Esophagus (tissue), 2 donors: ENCODE measurements at regions not wholly inside any gene's neighbourhood (a gene's known extent, or its start where the extent isn't known, plus 50 kb on each side); places are given as distances from the start of the nearest gene placed in this dataset.
A peak's percentile ranks its signal among the peaks of the same experiment; 100 is the strongest.
"Not testable (repeated sequence)": the region's sequence is repeated elsewhere in the genome, so short reads cannot be mapped to it uniquely, and the experiment has no call there.

Source experiments
- H3K27ac ChIP-seq, 2 donors: one replicate each; pipeline ENCODE4 v1.5.1; 2013; ENCODE audit warnings: low read depth in 2 of 2, mild to moderate bottlenecking in 2 of 2, inconsistent platforms in 1 of 2, low read length in 1 of 2, moderate library complexity in 1 of 2
- H3K27me3 ChIP-seq, 2 donors: one replicate each; pipeline ENCODE4 v1.6.1; 2013; ENCODE audit warnings: low read length in 2 of 2, control low read depth in 1 of 2, mild to moderate bottlenecking in 1 of 2; ENCODE audit not compliant: insufficient read depth in 2 of 2, control insufficient read depth in 1 of 2
- H3K36me3 ChIP-seq, 2 donors: one replicate each; pipeline ENCODE4 v1.6.1; 2013; ENCODE audit warnings: low read length in 1 of 2; ENCODE audit not compliant: control insufficient read depth in 2 of 2, insufficient read depth in 2 of 2
- H3K4me1 ChIP-seq, 2 donors: one replicate each; pipeline ENCODE4 v1.6.1; 2013; ENCODE audit warnings: low read length in 1 of 2; ENCODE audit not compliant: control insufficient read depth in 2 of 2, insufficient read depth in 2 of 2
- H3K4me3 ChIP-seq, 2 donors: one replicate each; pipeline ENCODE4 v1.5.1; 2013; ENCODE audit warnings: low read length in 2 of 2, mild to moderate bottlenecking in 2 of 2, low read depth in 1 of 2, moderate library complexity in 1 of 2
- H3K9me3 ChIP-seq, 2 donors: one replicate each; pipeline ENCODE4 v1.6.1; 2013; ENCODE audit warnings: mild to moderate bottlenecking in 2 of 2, low read depth in 1 of 2, low read length in 1 of 2, moderate library complexity in 1 of 2; ENCODE audit not compliant: control insufficient read depth in 2 of 2, insufficient read depth in 1 of 2
- WGBS, 2 donors: extraction: QIAGEN DNeasy Blood & Tissue Kit; methylation state at CpG; one replicate each; pipeline ENCODE4 v1.1.7; 2013; 5-methylcytosine and 5-hydroxymethylcytosine counted together
- donor health status: healthy with polysubstance abuse.
- donor health status: Bipolar disorder and iron deficiency.

DNA sequence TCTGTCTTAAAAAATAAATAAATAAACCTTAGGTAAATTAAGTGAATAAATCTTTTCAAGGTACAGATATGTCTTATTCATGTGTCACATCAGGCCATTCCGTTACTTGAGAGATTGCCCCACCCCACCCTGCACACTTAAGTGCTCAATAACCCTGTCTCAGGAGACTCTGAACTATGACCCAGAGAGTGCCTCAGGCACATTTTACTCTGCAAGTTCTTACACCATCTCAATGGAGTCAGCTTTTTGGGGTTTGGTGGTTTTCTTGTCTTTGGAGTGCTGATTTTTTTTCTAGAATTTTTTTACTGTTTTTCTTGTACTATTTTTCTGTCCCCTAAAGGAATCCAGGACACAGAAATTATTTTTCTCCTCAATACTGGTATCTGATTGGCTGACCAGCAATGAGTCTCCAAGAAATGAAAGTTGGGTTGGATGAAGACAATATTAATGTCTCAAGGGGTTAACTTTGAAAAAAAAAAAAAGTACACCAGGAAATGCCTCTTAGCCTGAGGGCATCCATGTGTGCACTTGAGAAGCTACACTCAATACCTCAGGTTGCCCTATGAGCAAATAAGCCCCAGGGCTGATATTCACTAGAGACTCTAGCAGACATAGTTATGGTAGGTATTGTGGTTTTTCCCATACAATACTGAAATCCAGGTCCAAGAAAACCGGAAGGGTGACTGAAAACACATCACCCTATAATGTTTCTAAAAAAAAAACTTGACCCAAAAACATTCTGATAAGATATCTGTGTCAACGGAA, 114.6 kb upstream of the ZNF91 start:
- Histone ChIP-seq H3K4me1 (no peaks in the 10 kb centered on the region), H3K9me3 (no peaks in the 10 kb centered on the region)
- WGBS, 2 donors = 52 to 58% methylated on average over 3 of the region's 3 CpGs

DNA sequence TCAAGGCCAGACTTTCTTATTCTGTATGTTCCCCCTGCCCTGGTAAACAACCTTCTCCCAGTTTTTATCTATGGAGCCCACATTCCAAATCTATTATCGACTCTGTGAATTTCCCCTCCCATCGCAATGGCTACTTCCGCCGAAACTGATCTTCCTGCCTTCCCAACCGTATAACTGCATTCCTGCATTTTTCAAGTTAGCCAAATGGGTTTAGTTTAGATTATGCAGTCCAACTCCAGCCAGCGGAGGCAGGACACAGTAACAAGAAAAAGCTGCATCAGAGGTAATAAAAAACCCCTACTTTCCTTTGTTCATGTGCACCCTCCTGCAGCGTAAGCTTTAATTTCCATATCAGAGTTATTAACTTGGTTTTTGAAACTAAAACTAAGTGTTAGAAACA, 112.2 kb upstream of the ZNF91 start:
- WGBS, 2 donors = 85 to 92% methylated on average over 7 of the region's 7 CpGs
- H3K4me1 ChIP-seq = no peaks in the 10 kb centered on the region
- no peaks in the 10 kb centered on the region for H3K36me3 ChIP-seq
- no peaks in the 10 kb centered on the region for H3K27me3 ChIP-seq
- no peaks in the 10 kb centered on the region for H3K9me3 ChIP-seq
- no peak overlapping the region for H3K27ac ChIP-seq
- no peak overlapping the region for H3K4me3 ChIP-seq

More for the DNA sequence above, 114.6 kb upstream of the ZNF91 start:
- Histone ChIP-seq H3K36me3 (no peaks in the 10 kb centered on the region), H3K27me3 (no peaks in the 10 kb centered on the region), H3K27ac (no peak overlapping the region), H3K4me3 (no peak overlapping the region)

DNA sequence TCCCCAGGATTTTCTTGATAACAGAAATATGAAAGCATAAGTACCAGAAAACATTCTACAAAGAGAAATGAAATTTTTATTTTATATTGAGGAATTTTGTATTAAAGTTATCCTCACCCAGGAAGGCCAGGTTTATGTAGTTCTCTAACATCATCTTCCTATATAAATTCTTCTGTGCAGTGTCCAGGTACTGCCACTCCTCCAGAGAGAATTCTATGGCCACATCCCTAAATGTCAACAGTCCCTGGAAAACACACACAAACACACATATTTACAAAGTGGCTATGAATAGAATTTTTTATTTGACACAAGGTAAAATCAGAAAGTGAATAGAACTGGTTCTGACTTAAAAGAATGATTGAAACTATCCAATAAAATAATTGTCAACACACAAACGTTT, 110.5 kb upstream of the ZNF91 start:
- Histone ChIP-seq H3K4me1 (no peaks in the 10 kb centered on the region), H3K9me3 (no peaks in the 10 kb centered on the region), H3K4me3 (no peak overlapping the region), H3K27me3 (no peaks in the 10 kb centered on the region), H3K36me3 (no peaks in the 10 kb centered on the region), H3K27ac (no peak overlapping the region)
- WGBS, 2 donors = 12% methylated on average over 1 of the region's 1 CpG

DNA sequence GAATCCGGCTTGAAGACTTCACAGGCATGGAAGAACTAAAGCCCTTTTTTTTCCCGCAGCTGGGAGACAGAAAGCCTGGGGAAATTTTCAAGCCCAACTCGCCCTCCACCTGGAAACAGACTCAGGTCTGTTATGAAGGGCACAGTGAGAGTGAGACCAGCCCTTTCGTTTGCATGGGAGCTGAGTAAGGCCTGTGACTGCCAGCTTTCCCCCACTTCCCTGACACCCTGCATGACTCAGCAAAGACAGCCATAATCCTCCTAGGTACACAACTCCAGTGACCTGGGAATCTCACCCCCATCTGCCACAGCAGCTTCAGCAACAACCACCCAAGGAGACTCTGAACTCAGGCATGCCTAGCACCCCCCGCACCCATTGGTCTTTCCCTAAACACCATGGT, 87.6 kb upstream of the ZNF91 start:
- 48 to 63% methylated on average over 5 of the region's 5 CpGs for WGBS, 2 donors
- no peaks in the 10 kb centered on the region for H3K36me3 ChIP-seq
- no peaks in the 10 kb centered on the region for H3K27me3 ChIP-seq
- H3K4me1 ChIP-seq = no peaks in the 10 kb centered on the region
- H3K9me3 ChIP-seq = peaks cover 0 to 4% of the 10 kb centered on the region in 2 donors
- no peak overlapping the region for H3K4me3 ChIP-seq
- no peak overlapping the region for H3K27ac ChIP-seq

DNA sequence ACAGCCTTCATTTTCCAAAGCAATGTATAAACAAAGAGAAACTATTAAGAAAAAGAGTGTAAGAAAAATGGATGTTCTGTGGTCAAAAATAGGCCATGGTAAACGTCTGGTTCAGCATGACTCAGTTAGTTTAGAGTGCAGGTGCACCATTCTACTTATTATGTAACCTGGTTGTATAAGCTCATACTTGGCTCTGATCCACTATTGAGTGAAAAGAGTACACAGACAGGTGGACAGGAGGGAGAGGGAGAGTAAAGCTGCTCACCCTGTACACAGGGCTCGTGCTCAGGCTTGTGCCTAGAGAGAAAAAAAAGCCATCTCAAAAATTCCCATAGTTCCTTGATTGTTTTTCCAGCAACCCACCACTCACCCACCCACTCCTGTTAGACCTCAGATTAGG, 85.8 kb upstream of the ZNF91 start:
- 5 to 14% methylated on average over 2 of the region's 2 CpGs for WGBS, 2 donors
- Histone ChIP-seq H3K36me3 (no peaks in the 10 kb centered on the region), H3K4me1 (no peaks in the 10 kb centered on the region), H3K4me3 (no peak overlapping the region), H3K9me3 (peaks cover 0 to 4% of the 10 kb centered on the region in 2 donors), H3K27me3 (no peaks in the 10 kb centered on the region), H3K27ac (no peak overlapping the region)

DNA sequence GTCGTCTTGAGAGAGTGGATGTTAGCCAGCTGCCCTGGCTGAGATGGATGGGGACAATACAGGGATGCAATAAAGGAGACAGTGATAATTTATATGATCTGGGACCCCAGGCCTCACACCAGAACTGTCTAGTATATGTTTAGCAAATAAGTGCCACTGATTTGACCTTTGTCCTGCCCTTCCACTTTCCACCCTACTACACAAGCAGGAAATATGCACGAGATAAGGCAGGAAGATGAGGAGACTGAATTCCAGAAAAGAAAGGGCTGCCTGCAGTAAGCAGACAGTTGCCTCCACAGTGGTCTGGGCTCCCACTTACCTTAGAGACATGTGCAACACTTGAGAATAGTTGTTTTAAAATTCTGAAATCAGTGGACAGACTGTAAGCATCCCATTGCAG, 80.2 kb upstream of the ZNF91 start:
- H3K27me3 ChIP-seq = no peaks in the 10 kb centered on the region
- WGBS, 2 donors = 42 to 49% methylated on average over 2 of the region's 2 CpGs
- no peak overlapping the region for H3K4me3 ChIP-seq
- H3K4me1 ChIP-seq = peaks cover 0 to 8% of the 10 kb centered on the region in 2 donors
- H3K27ac ChIP-seq = no peak overlapping the region
- peaks cover 0 to 10% of the 10 kb centered on the region in 2 donors for H3K9me3 ChIP-seq
- no peaks in the 10 kb centered on the region for H3K36me3 ChIP-seq

DNA sequence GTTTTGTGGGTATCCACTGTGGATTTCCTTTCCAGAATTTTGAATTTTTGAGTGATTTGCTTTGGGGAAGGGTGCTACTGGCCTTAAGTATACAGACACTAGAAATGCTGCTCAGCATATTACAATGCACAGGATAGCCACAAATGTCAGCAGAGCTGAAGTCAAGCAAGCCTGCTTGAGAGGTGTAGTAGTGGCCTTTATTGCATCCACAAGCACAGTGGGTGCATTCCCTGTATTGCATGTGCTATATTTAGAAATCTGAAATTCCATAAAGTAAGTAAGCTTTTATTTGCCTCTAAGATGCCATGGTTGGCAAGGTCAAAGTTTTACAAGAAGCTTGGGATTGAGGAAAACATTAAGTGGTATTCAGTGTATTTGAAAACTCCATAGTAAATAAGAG, 79.5 kb upstream of the ZNF91 start:
- Histone ChIP-seq H3K9me3 (peaks cover 0 to 12% of the 10 kb centered on the region in 2 donors), H3K36me3 (no peaks in the 10 kb centered on the region), H3K4me3 (no peak overlapping the region), H3K27me3 (no peaks in the 10 kb centered on the region), H3K27ac (no peak overlapping the region), H3K4me1 (peaks cover 0 to 8% of the 10 kb centered on the region in 2 donors)

DNA sequence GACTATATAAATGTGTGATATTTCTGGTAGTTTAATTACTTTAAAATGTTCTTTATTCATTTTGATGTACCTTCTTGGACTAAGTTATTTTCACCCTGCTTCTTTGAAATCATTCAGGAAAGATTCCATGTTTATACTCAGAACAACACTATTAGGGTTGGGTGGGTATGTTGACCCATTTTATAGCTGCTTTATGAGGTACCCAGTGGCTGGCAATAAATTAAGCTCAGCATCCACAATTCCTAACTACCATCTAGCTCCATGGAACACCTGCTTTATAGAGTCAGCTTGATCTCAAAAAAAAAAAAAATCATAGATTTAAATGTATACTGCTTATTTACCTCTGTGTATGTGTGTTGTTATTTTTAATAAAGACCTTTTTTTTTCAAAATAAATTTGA, 78.9 kb upstream of the ZNF91 start:
- peaks cover 0 to 8% of the 10 kb centered on the region in 2 donors for H3K4me1 ChIP-seq
- H3K4me3 ChIP-seq = no peak overlapping the region
- peaks cover 0 to 12% of the 10 kb centered on the region in 2 donors for H3K9me3 ChIP-seq
- no peak overlapping the region for H3K27ac ChIP-seq
- H3K36me3 ChIP-seq = no peaks in the 10 kb centered on the region
- no peaks in the 10 kb centered on the region for H3K27me3 ChIP-seq

DNA sequence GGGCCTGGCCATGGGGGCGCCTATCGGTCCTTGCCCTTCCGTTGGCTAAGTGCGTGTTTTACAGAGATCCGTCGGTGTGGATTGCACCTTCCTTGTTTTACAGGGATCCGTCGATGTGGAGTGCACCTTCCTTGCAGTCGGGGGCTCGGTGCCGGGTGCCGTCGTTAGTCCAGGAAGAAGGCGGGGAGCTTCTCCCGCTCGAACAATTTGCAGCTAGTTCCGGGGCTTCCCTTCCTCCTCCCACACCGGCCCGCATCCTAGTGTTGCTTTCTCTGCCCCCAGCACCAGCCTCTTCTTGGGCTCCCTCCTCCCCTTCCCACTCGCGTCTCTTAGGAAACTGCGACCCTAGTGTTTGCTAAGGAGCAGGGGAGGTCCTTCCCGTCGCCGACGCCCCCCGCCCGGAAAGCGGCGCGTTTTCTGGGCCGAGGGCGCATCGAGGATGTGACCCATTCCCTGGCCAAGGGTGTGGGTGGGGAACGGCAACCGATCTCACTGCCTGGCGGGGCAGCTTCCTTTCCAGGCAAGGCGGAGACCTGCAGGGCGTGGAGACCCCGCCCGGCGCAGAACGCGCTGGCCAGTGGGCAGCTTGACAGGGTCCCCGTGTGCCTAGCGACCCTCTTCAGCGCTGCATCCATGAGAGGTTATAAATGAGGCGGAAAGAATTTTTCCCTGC, 75.7 kb upstream of the ZNF91 start:
- no peaks in the 10 kb centered on the region for H3K27me3 ChIP-seq
- WGBS, 2 donors = 13 to 15% methylated on average over 48 of the region's 48 CpGs
- H3K9me3 ChIP-seq = peaks cover 0 to 12% of the 10 kb centered on the region in 2 donors
- H3K27ac ChIP-seq = no peak overlapping the region
- peaks cover 0 to 8% of the 10 kb centered on the region in 2 donors for H3K4me1 ChIP-seq
- no peaks in the 10 kb centered on the region for H3K36me3 ChIP-seq
- H3K4me3 ChIP-seq = peak overlapping the region in 1 of 2 donors; percentile 29

DNA sequence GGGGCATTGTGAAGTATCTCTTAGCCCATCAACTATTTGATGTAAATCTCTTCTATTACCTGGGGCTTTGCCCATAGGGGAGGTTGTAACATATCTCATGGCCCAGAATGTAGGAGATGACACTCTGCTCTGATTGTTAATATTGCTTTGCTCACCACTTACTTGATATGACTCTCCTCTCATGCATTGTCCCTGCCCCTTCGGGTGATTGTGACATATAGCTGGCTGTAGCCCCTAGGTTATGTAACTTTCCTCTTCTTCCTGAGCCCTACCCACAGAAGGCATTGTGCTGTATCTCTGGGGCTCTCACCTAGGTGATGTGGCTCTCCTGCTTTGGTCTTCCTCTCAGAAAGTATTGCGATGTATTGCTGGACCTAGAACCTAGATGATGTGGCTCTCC, 69.1 kb upstream of the ZNF91 start:
- H3K36me3 ChIP-seq, H3K27me3 ChIP-seq, H3K4me3 ChIP-seq, H3K4me1 ChIP-seq, H3K9me3 ChIP-seq, H3K27ac ChIP-seq: not testable (repeated sequence)
- WGBS, 2 donors = 93 to 94% methylated on average over 2 of the region's 2 CpGs
